ENCODE measurements at regions not wholly inside any gene's neighbourhood (a gene's known extent, or its start where the extent isn't known, plus 50 kb on each side); places are given as distances from the start of the nearest gene placed in this dataset.

DNA sequence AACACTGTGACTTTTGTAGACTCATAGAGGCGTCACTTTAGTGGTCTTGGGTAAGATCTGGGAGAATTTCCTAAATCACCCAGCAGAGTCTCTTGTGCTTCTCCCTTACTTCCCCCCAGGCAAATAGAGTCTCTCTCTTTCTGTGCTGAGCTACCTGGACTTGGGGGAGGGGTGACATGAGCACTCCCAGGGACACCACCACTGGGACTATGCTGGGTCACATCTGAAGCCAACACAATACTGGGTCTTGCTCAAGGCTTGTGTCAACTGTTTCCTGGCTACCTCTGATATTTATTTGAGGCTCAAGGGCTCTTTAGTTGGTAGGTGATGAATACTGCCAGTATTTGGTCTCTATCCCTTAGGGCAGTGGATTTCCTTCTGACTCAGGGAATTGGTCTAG lies 214.6 kb upstream of the TPK1 start:
- TF ChIP-seq EZH2 (IDR thresholded peaks at IDR 0.05; ENCODE audit: low read depth, unreplicated experiment) (no peak), EZH2phosphoT487 (IDR thresholded peaks at IDR 0.05; ENCODE audit: unreplicated experiment) (no peak), POLR2AphosphoS5 (IDR thresholded peaks at IDR 0.05; ENCODE audit: low read depth) (no peak), NANOG (IDR thresholded peaks at IDR 0.05; ENCODE audit: borderline replicate concordance) (no peak), ZNF331 (CRISPR knock-in tag; IDR thresholded peaks at IDR 0.05; ENCODE audit: low read depth) (no peak), CREB1 (CRISPR knock-in tag; IDR thresholded peaks at IDR 0.05; ENCODE audit: low read depth) (no peak), JUNB (IDR thresholded peaks at IDR 0.05; ENCODE audit: unreplicated experiment) (no peak)
- TF ChIP-seq, protein P1, sequence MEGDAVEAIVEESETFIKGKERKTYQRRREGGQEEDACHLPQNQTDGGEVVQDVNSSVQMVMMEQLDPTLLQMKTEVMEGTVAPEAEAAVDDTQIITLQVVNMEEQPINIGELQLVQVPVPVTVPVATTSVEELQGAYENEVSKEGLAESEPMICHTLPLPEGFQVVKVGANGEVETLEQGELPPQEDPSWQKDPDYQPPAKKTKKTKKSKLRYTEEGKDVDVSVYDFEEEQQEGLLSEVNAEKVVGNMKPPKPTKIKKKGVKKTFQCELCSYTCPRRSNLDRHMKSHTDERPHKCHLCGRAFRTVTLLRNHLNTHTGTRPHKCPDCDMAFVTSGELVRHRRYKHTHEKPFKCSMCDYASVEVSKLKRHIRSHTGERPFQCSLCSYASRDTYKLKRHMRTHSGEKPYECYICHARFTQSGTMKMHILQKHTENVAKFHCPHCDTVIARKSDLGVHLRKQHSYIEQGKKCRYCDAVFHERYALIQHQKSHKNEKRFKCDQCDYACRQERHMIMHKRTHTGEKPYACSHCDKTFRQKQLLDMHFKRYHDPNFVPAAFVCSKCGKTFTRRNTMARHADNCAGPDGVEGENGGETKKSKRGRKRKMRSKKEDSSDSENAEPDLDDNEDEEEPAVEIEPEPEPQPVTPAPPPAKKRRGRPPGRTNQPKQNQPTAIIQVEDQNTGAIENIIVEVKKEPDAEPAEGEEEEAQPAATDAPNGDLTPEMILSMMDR (conservative IDR thresholded peaks at IDR 0.05; ENCODE audit: low read depth in 2 of 2), result no peak
- TF ChIP-seq, protein P2, sequence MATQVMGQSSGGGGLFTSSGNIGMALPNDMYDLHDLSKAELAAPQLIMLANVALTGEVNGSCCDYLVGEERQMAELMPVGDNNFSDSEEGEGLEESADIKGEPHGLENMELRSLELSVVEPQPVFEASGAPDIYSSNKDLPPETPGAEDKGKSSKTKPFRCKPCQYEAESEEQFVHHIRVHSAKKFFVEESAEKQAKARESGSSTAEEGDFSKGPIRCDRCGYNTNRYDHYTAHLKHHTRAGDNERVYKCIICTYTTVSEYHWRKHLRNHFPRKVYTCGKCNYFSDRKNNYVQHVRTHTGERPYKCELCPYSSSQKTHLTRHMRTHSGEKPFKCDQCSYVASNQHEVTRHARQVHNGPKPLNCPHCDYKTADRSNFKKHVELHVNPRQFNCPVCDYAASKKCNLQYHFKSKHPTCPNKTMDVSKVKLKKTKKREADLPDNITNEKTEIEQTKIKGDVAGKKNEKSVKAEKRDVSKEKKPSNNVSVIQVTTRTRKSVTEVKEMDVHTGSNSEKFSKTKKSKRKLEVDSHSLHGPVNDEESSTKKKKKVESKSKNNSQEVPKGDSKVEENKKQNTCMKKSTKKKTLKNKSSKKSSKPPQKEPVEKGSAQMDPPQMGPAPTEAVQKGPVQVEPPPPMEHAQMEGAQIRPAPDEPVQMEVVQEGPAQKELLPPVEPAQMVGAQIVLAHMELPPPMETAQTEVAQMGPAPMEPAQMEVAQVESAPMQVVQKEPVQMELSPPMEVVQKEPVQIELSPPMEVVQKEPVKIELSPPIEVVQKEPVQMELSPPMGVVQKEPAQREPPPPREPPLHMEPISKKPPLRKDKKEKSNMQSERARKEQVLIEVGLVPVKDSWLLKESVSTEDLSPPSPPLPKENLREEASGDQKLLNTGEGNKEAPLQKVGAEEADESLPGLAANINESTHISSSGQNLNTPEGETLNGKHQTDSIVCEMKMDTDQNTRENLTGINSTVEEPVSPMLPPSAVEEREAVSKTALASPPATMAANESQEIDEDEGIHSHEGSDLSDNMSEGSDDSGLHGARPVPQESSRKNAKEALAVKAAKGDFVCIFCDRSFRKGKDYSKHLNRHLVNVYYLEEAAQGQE (IDR thresholded peaks at IDR 0.05; ENCODE audit: unreplicated experiment), result no peak
- TF ChIP-seq, protein P3, sequence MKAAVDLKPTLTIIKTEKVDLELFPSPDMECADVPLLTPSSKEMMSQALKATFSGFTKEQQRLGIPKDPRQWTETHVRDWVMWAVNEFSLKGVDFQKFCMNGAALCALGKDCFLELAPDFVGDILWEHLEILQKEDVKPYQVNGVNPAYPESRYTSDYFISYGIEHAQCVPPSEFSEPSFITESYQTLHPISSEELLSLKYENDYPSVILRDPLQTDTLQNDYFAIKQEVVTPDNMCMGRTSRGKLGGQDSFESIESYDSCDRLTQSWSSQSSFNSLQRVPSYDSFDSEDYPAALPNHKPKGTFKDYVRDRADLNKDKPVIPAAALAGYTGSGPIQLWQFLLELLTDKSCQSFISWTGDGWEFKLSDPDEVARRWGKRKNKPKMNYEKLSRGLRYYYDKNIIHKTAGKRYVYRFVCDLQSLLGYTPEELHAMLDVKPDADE (IDR thresholded peaks at IDR 0.05), result no peak
- TF ChIP-seq, protein P4, sequence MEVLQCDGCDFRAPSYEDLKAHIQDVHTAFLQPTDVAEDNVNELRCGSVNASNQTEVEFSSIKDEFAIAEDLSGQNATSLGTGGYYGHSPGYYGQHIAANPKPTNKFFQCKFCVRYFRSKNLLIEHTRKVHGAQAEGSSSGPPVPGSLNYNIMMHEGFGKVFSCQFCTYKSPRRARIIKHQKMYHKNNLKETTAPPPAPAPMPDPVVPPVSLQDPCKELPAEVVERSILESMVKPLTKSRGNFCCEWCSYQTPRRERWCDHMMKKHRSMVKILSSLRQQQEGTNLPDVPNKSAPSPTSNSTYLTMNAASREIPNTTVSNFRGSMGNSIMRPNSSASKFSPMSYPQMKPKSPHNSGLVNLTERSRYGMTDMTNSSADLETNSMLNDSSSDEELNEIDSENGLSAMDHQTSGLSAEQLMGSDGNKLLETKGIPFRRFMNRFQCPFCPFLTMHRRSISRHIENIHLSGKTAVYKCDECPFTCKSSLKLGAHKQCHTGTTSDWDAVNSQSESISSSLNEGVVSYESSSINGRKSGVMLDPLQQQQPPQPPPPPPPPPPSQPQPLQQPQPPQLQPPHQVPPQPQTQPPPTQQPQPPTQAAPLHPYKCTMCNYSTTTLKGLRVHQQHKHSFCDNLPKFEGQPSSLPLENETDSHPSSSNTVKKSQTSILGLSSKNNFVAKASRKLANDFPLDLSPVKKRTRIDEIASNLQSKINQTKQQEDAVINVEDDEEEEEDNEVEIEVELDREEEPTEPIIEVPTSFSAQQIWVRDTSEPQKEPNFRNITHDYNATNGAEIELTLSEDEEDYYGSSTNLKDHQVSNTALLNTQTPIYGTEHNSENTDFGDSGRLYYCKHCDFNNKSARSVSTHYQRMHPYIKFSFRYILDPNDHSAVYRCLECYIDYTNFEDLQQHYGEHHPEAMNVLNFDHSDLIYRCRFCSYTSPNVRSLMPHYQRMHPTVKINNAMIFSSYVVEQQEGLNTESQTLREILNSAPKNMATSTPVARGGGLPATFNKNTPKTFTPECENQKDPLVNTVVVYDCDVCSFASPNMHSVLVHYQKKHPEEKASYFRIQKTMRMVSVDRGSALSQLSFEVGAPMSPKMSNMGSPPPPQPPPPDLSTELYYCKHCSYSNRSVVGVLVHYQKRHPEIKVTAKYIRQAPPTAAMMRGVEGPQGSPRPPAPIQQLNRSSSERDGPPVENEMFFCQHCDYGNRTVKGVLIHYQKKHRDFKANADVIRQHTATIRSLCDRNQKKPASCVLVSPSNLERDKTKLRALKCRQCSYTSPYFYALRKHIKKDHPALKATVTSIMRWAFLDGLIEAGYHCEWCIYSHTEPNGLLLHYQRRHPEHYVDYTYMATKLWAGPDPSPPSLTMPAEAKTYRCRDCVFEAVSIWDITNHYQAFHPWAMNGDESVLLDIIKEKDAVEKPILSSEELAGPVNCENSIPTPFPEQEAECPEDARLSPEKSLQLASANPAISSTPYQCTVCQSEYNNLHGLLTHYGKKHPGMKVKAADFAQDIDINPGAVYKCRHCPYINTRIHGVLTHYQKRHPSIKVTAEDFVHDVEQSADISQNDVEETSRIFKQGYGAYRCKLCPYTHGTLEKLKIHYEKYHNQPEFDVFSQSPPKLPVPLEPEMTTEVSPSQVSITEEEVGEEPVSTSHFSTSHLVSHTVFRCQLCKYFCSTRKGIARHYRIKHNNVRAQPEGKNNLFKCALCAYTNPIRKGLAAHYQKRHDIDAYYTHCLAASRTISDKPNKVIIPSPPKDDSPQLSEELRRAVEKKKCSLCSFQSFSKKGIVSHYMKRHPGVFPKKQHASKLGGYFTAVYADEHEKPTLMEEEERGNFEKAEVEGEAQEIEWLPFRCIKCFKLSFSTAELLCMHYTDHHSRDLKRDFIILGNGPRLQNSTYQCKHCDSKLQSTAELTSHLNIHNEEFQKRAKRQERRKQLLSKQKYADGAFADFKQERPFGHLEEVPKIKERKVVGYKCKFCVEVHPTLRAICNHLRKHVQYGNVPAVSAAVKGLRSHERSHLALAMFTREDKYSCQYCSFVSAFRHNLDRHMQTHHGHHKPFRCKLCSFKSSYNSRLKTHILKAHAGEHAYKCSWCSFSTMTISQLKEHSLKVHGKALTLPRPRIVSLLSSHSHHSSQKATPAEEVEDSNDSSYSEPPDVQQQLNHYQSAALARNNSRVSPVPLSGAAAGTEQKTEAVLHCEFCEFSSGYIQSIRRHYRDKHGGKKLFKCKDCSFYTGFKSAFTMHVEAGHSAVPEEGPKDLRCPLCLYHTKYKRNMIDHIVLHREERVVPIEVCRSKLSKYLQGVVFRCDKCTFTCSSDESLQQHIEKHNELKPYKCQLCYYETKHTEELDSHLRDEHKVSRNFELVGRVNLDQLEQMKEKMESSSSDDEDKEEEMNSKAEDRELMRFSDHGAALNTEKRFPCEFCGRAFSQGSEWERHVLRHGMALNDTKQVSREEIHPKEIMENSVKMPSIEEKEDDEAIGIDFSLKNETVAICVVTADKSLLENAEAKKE (CRISPR knock-in tag; IDR thresholded peaks at IDR 0.05), result no peak

Data from GM23338 (cell line).